CD4-positive, alpha-beta memory T cell (primary cell): ENCODE measurements at regions not wholly inside any gene's neighbourhood (a gene's known extent, or its start where the extent isn't known, plus 50 kb on each side); places are given as distances from the start of the nearest gene placed in this dataset.

Source experiments
- CTCF ChIA-PET: fragments of 350-600 bp; sonication (Branson Sonifier 250); formaldehyde crosslinking; loops from one replicate; lab custom pipeline; 2021; ENCODE audit warnings: inconsistent platforms; ENCODE audit not compliant: partially characterized antibody; lab: Charles Lee
- POLR2A ChIA-PET: fragments of 350-600 bp; sonication (Branson Sonifier 250); formaldehyde crosslinking; loops from one replicate; lab custom pipeline; 2021; ENCODE audit not compliant: partially characterized antibody; lab: Charles Lee
- DNase-seq, 5 donors: peaks; one replicate each; pipeline versions ENCODE4 v3.0.0 to v3.0.0-alpha.2; 2020 to 2022; ENCODE audit warnings: mixed read lengths in 1 of 5
- H3K27ac ChIP-seq: one replicate; pipeline ENCODE4 v1.7.0; 2013; ENCODE audit warnings: low read depth, low read length
- H3K27me3 ChIP-seq: 2 replicates; pipeline ENCODE4 v1.7.0; 2013; ENCODE audit warnings: mild to moderate bottlenecking, low read length, moderate library complexity; ENCODE audit not compliant: insufficient read depth
- H3K36me3 ChIP-seq: 2 replicates; pipeline ENCODE4 v1.7.0; 2013; ENCODE audit warnings: mild to moderate bottlenecking, low read length, moderate library complexity; ENCODE audit not compliant: insufficient read depth
- H3K4me1 ChIP-seq: 2 replicates; pipeline ENCODE4 v1.7.0; 2013; ENCODE audit warnings: mild to moderate bottlenecking, low read length, moderate library complexity; ENCODE audit not compliant: insufficient read depth
- H3K4me3 ChIP-seq, 2 donors: one replicate each; pipeline ENCODE4 v1.7.0; 2013; ENCODE audit warnings: low read length in 2 of 2, mild to moderate bottlenecking in 1 of 2
- H3K9me3 ChIP-seq, 2 donors: one replicate each; pipeline ENCODE4 v1.7.0; 2013; ENCODE audit warnings: low read length in 2 of 2, control low read depth in 1 of 2; ENCODE audit not compliant: control insufficient read depth in 1 of 2
- H3K27ac Mint-ChIP-seq, 7 donors: one replicate each; pipeline ENCODE4 v1.8.0; 2020 to 2021; ENCODE audit warnings: mixed read lengths in 7 of 7, mild to moderate bottlenecking in 6 of 7, inconsistent platforms in 3 of 7, moderate library complexity in 3 of 7
- H3K27me3 Mint-ChIP-seq, 2 donors: one replicate each; pipeline ENCODE4 v1.8.0; 2020 to 2021; ENCODE audit warnings: mixed read lengths in 2 of 2
- H3K36me3 Mint-ChIP-seq, 2 donors: one replicate each; pipeline ENCODE4 v1.8.0; 2020 to 2021; ENCODE audit warnings: mixed read lengths in 2 of 2, inconsistent platforms in 1 of 2, mild to moderate bottlenecking in 1 of 2
- H3K4me1 Mint-ChIP-seq, 4 donors: one replicate each; pipeline ENCODE4 v1.8.0; 2020 to 2021; ENCODE audit warnings: mixed read lengths in 4 of 4, mild to moderate bottlenecking in 1 of 4
- H3K4me3 Mint-ChIP-seq, 8 donors: one replicate each; pipeline ENCODE4 v1.8.0; 2020 to 2021; ENCODE audit warnings: mixed read lengths in 8 of 8, mild to moderate bottlenecking in 7 of 8, moderate library complexity in 6 of 8, inconsistent platforms in 3 of 8
- H3K9me3 Mint-ChIP-seq, 8 donors: one replicate each; pipeline ENCODE4 v1.8.0; 2020 to 2021; ENCODE audit warnings: mixed read lengths in 8 of 8, mild to moderate bottlenecking in 5 of 8, inconsistent platforms in 3 of 8, moderate library complexity in 1 of 8
- intact Hi-C: fragments of 100-400 bp; cut with micrococcal nuclease; formaldehyde crosslinking; loops from one replicate; pipeline ENCODE4 v1.15.1; 2023

GRCh38 chr3:31275038-31275572, 257.6 kb upstream of the STT3B start:
- Histone ChIP-seq H3K36me3 (no peaks in the 10 kb centered on the region), H3K9me3 (no peaks in the 10 kb centered on the region), H3K4me3 (no peak overlapping the region), H3K27ac (no peak overlapping the region), H3K4me1 (peaks cover 8% of the 10 kb centered on the region), H3K27me3 (no peaks in the 10 kb centered on the region)
- Mint-ChIP-seq H3K4me1 (peaks cover 9 to 13% (median 11%) of the 10 kb centered on the region in 4 donors), H3K9me3 (peaks cover 0 to 2% (median 0%) of the 10 kb centered on the region in 8 donors), H3K27ac (no peak overlapping the region), H3K4me3 (no peak overlapping the region), H3K36me3 (no peaks in the 10 kb centered on the region), H3K27me3 (peaks cover 0 to 2% of the 10 kb centered on the region in 2 donors)
- ChIA-PET CTCF (no interaction called here), POLR2A (no interaction called here)
- intact Hi-C loops: no loop called here
- DNase-seq: no peak

DNA sequence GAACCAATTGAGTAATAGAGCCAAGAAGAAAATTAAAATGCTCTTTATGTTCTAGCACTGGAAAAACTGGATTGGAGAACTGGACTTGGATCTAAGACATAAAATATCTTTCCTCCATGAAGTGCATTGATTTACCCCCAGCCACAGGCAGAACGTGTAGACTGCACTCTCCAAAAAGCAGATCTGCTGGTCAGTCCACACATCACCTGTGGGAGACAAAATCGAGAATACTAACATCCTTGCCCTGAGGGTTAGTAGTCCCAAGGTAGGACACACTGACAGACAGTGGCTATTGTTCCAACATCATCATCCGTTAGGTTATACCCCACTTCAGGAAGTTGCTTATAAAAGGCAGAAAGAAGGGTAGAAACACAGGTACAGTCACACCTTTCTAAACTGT, 257.1 kb upstream of the STT3B start:
- Mint-ChIP-seq H3K36me3 (no peaks in the 10 kb centered on the region), H3K9me3 (peaks cover 0 to 2% (median 0%) of the 10 kb centered on the region in 8 donors), H3K27ac (no peak overlapping the region), H3K4me1 (peaks cover 9 to 13% (median 11%) of the 10 kb centered on the region in 4 donors), H3K27me3 (peaks cover 0 to 2% of the 10 kb centered on the region in 2 donors), H3K4me3 (no peak overlapping the region)
- intact Hi-C loops: no loop called here
- Histone ChIP-seq H3K4me3 (no peak overlapping the region), H3K9me3 (no peaks in the 10 kb centered on the region), H3K27ac (no peak overlapping the region), H3K4me1 (peaks cover 8% of the 10 kb centered on the region), H3K27me3 (no peaks in the 10 kb centered on the region), H3K36me3 (no peaks in the 10 kb centered on the region)
- POLR2A ChIA-PET: no interaction called here
- no peak for DNase-seq
- CTCF ChIA-PET: no interaction called here

DNA sequence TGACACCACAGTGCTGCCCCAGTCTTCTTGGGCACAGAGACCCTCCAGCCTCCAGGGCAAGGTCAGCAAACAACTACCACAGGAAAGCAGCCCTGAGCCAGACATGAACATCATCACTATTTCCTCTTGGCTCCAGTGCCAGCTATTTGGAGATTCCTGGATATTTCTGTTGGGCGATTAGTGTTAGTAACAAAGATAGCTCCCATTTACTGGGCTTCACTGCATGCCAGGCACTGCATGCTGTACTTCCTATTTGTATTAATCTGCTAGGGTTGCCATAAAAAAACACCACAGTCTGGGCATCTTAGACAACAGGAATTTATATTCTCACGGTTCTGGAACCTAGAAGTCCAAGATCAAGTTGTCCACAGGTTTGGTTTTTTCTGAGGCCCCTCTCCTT, 255.1 kb upstream of the STT3B start:
- Histone ChIP-seq H3K36me3 (no peaks in the 10 kb centered on the region), H3K4me3 (no peak overlapping the region), H3K4me1 (peaks cover 8% of the 10 kb centered on the region), H3K9me3 (no peaks in the 10 kb centered on the region), H3K27ac (no peak overlapping the region), H3K27me3 (no peaks in the 10 kb centered on the region)
- DNase-seq: no peak
- intact Hi-C loops: no loop called here
- CTCF ChIA-PET: no interaction called here
- POLR2A ChIA-PET: interaction anchor here (1.3 to 1.5 kb wide), 2 partner anchors 15 to 255 kb away, joined by 3 to 4 read pairs; partner anchors contain the start of gene STT3B
- Mint-ChIP-seq H3K27ac (no peak overlapping the region), H3K27me3 (no peaks in the 10 kb centered on the region), H3K4me1 (peaks cover 9 to 13% (median 11%) of the 10 kb centered on the region in 4 donors), H3K36me3 (no peaks in the 10 kb centered on the region), H3K9me3 (peaks cover 0 to 4% (median under 1%) of the 10 kb centered on the region in 8 donors), H3K4me3 (no peak overlapping the region)

GRCh38 chr3:31278532-31278931, 254.2 kb upstream of the STT3B start:
- ChIA-PET CTCF (no interaction called here), POLR2A (interaction anchor here (1.5 kb wide), 1 partner anchor 14 kb away, joined by 4 read pairs; no protein-coding TSS in a partner anchor)
- intact Hi-C loops: no loop called here
- no peak overlapping the region for H3K27ac Mint-ChIP-seq
- no peak overlapping the region for H3K4me3 ChIP-seq
- peaks cover 9 to 13% (median 11%) of the 10 kb centered on the region in 4 donors for H3K4me1 Mint-ChIP-seq
- H3K9me3 ChIP-seq: no peaks in the 10 kb centered on the region
- no peak overlapping the region for H3K27ac ChIP-seq
- no peaks in the 10 kb centered on the region for H3K27me3 Mint-ChIP-seq
- no peaks in the 10 kb centered on the region for H3K36me3 Mint-ChIP-seq
- H3K4me3 Mint-ChIP-seq: no peak overlapping the region
- no peaks in the 10 kb centered on the region for H3K27me3 ChIP-seq
- DNase-seq: no peak
- H3K9me3 Mint-ChIP-seq: peaks cover 0 to 5% (median under 1%) of the 10 kb centered on the region in 8 donors
- peaks cover 8% of the 10 kb centered on the region for H3K4me1 ChIP-seq
- no peaks in the 10 kb centered on the region for H3K36me3 ChIP-seq

DNA sequence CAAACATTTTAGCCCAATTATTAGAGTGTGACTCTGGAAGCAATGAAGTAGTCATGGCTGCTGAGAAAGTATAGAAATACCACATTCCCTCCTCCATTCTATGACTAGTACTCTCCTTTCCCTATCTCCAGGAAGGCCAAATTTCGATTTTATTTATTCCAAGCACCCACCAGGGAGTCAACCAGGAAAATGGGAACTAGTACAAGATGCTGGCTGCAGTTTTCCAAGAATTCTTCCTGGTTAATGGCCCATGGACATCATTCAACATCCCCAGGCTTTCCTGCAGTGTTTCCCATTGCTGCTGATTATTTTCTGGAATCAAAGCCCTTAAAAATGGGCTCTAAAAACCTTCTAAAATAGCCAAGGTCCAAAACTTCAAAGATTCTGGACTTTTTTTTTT, 247.9 kb upstream of the STT3B start:
- Mint-ChIP-seq H3K4me1 (peaks cover 15 to 25% (median 19%) of the 10 kb centered on the region in 4 donors), H3K36me3 (no peaks in the 10 kb centered on the region), H3K27me3 (no peaks in the 10 kb centered on the region), H3K4me3 (no peak overlapping the region), H3K27ac (no peak overlapping the region), H3K9me3 (peaks cover 0 to 5% (median 0%) of the 10 kb centered on the region in 8 donors)
- ChIA-PET CTCF (no interaction called here), POLR2A (no interaction called here)
- H3K4me1 ChIP-seq: peaks cover 13% of the 10 kb centered on the region
- no peak for DNase-seq
- no peaks in the 10 kb centered on the region for H3K36me3 ChIP-seq
- no peak overlapping the region for H3K4me3 ChIP-seq
- intact Hi-C loops: no loop called here
- H3K27ac ChIP-seq: no peak overlapping the region
- no peaks in the 10 kb centered on the region for H3K27me3 ChIP-seq
- no peaks in the 10 kb centered on the region for H3K9me3 ChIP-seq

DNA sequence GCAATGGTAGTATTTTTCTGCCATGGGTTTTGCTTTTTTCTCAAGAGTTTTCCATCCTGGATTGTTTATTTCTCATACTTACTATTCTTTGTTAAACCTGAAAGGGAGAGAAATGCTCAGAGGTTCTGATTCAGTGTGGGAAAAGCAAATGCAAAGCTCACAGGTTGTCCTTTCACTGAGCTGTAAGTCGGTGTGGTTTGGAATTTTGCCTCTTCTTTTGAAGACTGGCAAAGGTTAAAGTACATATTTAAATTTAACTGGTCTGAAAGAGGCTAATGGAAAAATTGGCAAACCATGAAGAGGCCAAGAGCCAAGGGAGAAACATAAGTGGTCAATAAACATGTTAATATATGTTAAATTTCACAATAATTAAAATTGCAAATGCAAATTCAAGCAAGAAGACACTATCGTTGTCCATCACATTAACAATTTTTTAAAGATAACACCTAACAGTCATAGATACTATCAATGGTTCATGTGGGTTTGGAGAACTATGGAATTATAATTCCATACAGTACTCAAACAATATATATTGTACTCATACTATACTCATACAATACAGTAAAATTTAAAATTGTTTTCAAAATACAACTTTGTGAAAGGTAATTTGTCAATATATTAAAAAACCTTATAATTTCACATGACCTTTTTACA, 246.8 kb upstream of the STT3B start:
- no peaks in the 10 kb centered on the region for H3K36me3 ChIP-seq
- no peak overlapping the region for H3K4me3 ChIP-seq
- POLR2A ChIA-PET: no interaction called here
- peaks cover 18 to 34% (median 24%) of the 10 kb centered on the region in 4 donors for H3K4me1 Mint-ChIP-seq
- peaks cover 0 to 5% (median 0%) of the 10 kb centered on the region in 8 donors for H3K9me3 Mint-ChIP-seq
- H3K9me3 ChIP-seq: no peaks in the 10 kb centered on the region
- H3K4me3 Mint-ChIP-seq: no peak overlapping the region
- H3K27ac Mint-ChIP-seq: peak overlapping the region in 1 of 7 donors; percentile 9
- CTCF ChIA-PET: interaction anchor here (0.7 kb wide), 1 partner anchor 15 kb away, joined by 3 read pairs; no protein-coding TSS in a partner anchor
- H3K27me3 Mint-ChIP-seq: no peaks in the 10 kb centered on the region
- no peak overlapping the region for H3K27ac ChIP-seq
- DNase-seq: no peak
- H3K27me3 ChIP-seq: no peaks in the 10 kb centered on the region
- peaks cover 13% of the 10 kb centered on the region for H3K4me1 ChIP-seq
- no peaks in the 10 kb centered on the region for H3K36me3 Mint-ChIP-seq
- intact Hi-C loops: no loop called here

DNA sequence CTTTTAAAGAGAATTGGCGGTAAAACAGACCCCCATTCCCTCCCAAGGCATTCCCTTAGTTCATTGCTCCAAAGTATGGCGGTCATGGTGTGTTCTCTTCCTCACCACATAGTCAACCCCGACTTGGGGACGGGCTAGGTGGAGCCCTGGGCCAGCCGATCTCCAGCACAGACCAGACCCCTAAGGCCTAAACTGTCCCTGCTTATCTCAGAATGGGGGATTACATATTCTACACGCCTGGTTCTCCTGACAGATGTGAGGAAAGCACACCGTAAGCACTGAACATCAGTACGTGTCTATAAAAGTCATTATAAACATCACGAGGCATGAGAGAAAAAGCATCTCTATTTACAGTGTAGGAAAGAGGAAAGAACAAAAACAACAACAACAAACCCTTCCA, 244.5 kb upstream of the STT3B start:
- Mint-ChIP-seq H3K4me1 (peaks cover 20 to 34% (median 24%) of the 10 kb centered on the region in 4 donors), H3K9me3 (no peaks in the 10 kb centered on the region), H3K27ac (peak overlapping the region in 4 of 7 donors; percentile 7 to 75 (median 30)), H3K36me3 (no peaks in the 10 kb centered on the region), H3K4me3 (peak overlapping the region in 3 of 8 donors; percentile 8 to 75 (median 58)), H3K27me3 (no peaks in the 10 kb centered on the region)
- CTCF ChIA-PET: no interaction called here
- H3K4me1 ChIP-seq: peaks cover 13% of the 10 kb centered on the region
- H3K4me3 ChIP-seq: no peak overlapping the region
- H3K27me3 ChIP-seq: no peaks in the 10 kb centered on the region
- no peaks in the 10 kb centered on the region for H3K9me3 ChIP-seq
- intact Hi-C loops: no loop called here
- no peak for DNase-seq
- H3K36me3 ChIP-seq: no peaks in the 10 kb centered on the region
- POLR2A ChIA-PET: interaction anchor here (1.2 kb wide), 1 partner anchor 62 kb away, joined by 3 read pairs; no protein-coding TSS in a partner anchor
- H3K27ac ChIP-seq: no peak overlapping the region
